Fibroblast of the aortic adventitia (primary cell): ENCODE measurements at regions not wholly inside any gene's neighbourhood (a gene's known extent, or its start where the extent isn't known, plus 50 kb on each side); places are given as distances from the start of the nearest gene placed in this dataset.

Source experiments
- DNase-seq: peaks from one replicate; pipeline ENCODE4 v3.0.0-alpha.2; 2010; ENCODE audit warnings: low read depth
- H3K4me3 ChIP-seq: 2 replicates; pipeline ENCODE4 v1.5.1; 2011; ENCODE audit warnings: low read depth, mild to moderate bottlenecking, control low read depth, low read length, moderate library complexity
- TF ChIP-seq, protein P1 (sequence below): IDR thresholded peaks from 2 replicates; pipeline ENCODE4 v1.5.1; 2011; ENCODE audit warnings: mild to moderate bottlenecking, low read length, control low read depth, inconsistent platforms; ENCODE audit not compliant: insufficient read depth

GRCh38 chr18:10160251-10160650, 246.4 kb downstream of the VAPA start:
- no peak for DNase-seq
- no peak overlapping the region for H3K4me3 ChIP-seq
- TF ChIP-seq, protein P1, sequence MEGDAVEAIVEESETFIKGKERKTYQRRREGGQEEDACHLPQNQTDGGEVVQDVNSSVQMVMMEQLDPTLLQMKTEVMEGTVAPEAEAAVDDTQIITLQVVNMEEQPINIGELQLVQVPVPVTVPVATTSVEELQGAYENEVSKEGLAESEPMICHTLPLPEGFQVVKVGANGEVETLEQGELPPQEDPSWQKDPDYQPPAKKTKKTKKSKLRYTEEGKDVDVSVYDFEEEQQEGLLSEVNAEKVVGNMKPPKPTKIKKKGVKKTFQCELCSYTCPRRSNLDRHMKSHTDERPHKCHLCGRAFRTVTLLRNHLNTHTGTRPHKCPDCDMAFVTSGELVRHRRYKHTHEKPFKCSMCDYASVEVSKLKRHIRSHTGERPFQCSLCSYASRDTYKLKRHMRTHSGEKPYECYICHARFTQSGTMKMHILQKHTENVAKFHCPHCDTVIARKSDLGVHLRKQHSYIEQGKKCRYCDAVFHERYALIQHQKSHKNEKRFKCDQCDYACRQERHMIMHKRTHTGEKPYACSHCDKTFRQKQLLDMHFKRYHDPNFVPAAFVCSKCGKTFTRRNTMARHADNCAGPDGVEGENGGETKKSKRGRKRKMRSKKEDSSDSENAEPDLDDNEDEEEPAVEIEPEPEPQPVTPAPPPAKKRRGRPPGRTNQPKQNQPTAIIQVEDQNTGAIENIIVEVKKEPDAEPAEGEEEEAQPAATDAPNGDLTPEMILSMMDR, result no peak

- H3K4me3 ChIP-seq, result no peak overlapping the region
- DNase-seq, result no peak
- TF ChIP-seq, protein P1, result no peak
These were observed 247.5 kb downstream of the VAPA start for GRCh38 chr18:10161315-10161714.

DNA sequence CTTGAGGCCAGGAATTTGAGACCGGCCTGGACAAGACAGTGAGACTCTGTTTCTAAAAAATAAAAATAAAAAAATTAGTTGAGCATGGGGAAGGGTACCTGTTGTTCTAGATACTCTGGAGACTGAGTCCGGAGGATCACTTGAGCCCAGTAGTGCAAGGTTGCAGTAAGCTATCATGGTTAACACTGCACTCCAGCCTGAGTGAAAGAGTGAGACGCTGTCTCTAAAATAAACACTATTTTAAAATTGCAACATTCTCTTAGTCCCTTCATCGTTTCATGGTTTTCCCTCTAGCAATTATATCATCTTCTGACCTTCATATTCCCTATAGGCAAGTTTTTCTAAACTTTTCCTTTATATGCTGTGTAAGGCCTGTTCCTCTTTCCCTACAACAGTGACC, 248.5 kb downstream of the VAPA start:
- no peak for DNase-seq
- TF ChIP-seq, protein P1, result no peak
- H3K4me3 ChIP-seq, result no peak overlapping the region

- no peak for DNase-seq
- no peak overlapping the region for H3K4me3 ChIP-seq
- TF ChIP-seq, protein P1, result no peak
These were observed 250.7 kb downstream of the VAPA start for GRCh38 chr18:10164271-10165071.

- no peak for DNase-seq
- H3K4me3 ChIP-seq, result no peak overlapping the region
- TF ChIP-seq, protein P1, result no peak
These were observed 252.5 kb downstream of the VAPA start for GRCh38 chr18:10166164-10166807.

DNA sequence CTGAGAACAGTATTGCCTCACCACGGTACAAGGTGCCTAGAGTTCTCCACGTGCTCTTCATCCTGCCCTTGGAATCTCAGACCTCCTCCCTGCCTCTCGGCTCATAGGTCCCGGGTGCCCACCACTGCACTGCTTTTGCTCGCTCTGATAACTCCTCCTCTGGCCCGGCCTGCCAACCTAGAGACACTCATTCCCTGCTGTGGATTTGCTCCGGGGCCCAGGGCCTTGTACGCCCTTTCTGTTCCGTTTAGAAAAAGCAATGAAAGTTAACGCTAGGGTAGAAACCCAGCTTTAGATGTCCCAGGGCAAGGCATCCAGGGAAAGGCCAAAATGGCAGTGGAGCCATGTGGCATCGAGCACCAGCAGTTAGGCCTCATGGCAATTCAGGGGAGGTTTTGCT, 253.9 kb downstream of the VAPA start:
- no peak overlapping the region for H3K4me3 ChIP-seq
- no peak for DNase-seq
- TF ChIP-seq, protein P1, result no peak
